Psoas muscle (tissue), 7 donors: ENCODE measurements at regions not wholly inside any gene's neighbourhood (a gene's known extent, or its start where the extent isn't known, plus 50 kb on each side); places are given as distances from the start of the nearest gene placed in this dataset.

ENCODE experiments used
- ATAC-seq, 4 donors: fragments of 200-7000 bp; cut with Tn5 transposase; one replicate each; pipeline ENCODE4 v1.9.1; 2020; ENCODE audit warnings: moderate library complexity in 3 of 4, mild to moderate bottlenecking in 2 of 4
- DNase-seq, 2 donors: peaks; one replicate each; pipeline ENCODE4 v3.0.0-alpha.2; 2020
- H3K27ac ChIP-seq: fragments of 200-600 bp; one replicate; pipeline ENCODE4 v1.8.0; 2022
- H3K27me3 ChIP-seq, 3 donors: fragments of 200-600 bp in 1 of 3; one replicate each; pipeline versions ENCODE4 v1.6.1 to v1.8.0; 2013 to 2022; ENCODE audit warnings: low read length in 2 of 3, mild to moderate bottlenecking in 2 of 3, moderate library complexity in 1 of 3; ENCODE audit not compliant: insufficient read depth in 3 of 3
- H3K36me3 ChIP-seq, 2 donors: fragments of 200-600 bp in 1 of 2; one replicate each; pipeline versions ENCODE4 v1.6.1 to v1.8.0; 2013 to 2022; ENCODE audit warnings: low read depth in 1 of 2, mild to moderate bottlenecking in 1 of 2, moderate library complexity in 1 of 2; ENCODE audit not compliant: insufficient read depth in 1 of 2
- H3K4me1 ChIP-seq: fragments of 200-600 bp; one replicate; pipeline ENCODE4 v1.8.0; 2022
- H3K4me3 ChIP-seq: fragments of 200-600 bp; one replicate; pipeline ENCODE4 v1.8.0; 2022; ENCODE audit warnings: mild to moderate bottlenecking
- H3K9me3 ChIP-seq: fragments of 200-600 bp; one replicate; pipeline ENCODE4 v1.8.0; 2022
- CTCF ChIP-seq: fragments of 200-600 bp; IDR thresholded peaks from one replicate; pipeline ENCODE4 v1.8.0; 2022; ENCODE audit warnings: antibody characterized with exemption
- WGBS, 3 donors: extraction: QIAGEN DNeasy Blood & Tissue Kit; methylation state at CpG; one replicate each; pipeline versions ENCODE4 v1.1.6 to v1.1.7; 2013; 5-methylcytosine and 5-hydroxymethylcytosine counted together
- intact Hi-C, 2 donors: fragments of 100-400 bp; cut with DNase I; formaldehyde crosslinking; loops; one replicate each; pipeline versions ENCODE4 v1.11.0 to v1.14.2; 2022
- donor health status: healthy with polysubstance abuse.
- donor health status: DM: no; HTN: no; CAD: no; lungs with moderate emphysema.
- donor health status: Bipolar disorder and iron deficiency.
- donor health status: healthy.
- donor health status: DM: yes; HTN: yes; CAD: no.
- donor health status: DM: no; HTN: no; CAD: no.
- donor health status: DM: yes; HTN: yes; CAD: no.

GRCh38 chr19:31058676-31059340 lies 290.4 kb downstream of the TSHZ3 start:
- H3K9me3 ChIP-seq, result no peaks in the 10 kb centered on the region
- H3K36me3 ChIP-seq, result no peaks in the 10 kb centered on the region
- no peak for DNase-seq
- intact Hi-C loops, result no loop called here
- H3K27ac ChIP-seq, result no peak overlapping the region
- no peaks in the 10 kb centered on the region for H3K27me3 ChIP-seq
- WGBS, 3 donors, result 68 to 71% (median 69%) methylated on average over 3 of the region's 3 CpGs
- TF ChIP-seq CTCF, result no peak
- H3K4me1 ChIP-seq, result no peaks in the 10 kb centered on the region
- no peak overlapping the region for H3K4me3 ChIP-seq
- no peak for ATAC-seq

GRCh38 chr19:31057476-31057875 lies 291.8 kb downstream of the TSHZ3 start:
- 39 to 55% (median 45%) methylated on average over 2 of the region's 2 CpGs for WGBS, 3 donors
- intact Hi-C loops, result no loop called here
- Histone ChIP-seq H3K4me1 (no peaks in the 10 kb centered on the region), H3K9me3 (no peaks in the 10 kb centered on the region), H3K27me3 (no peaks in the 10 kb centered on the region), H3K4me3 (no peak overlapping the region), H3K27ac (no peak overlapping the region), H3K36me3 (no peaks in the 10 kb centered on the region)
- ATAC-seq (no peak), DNase-seq (no peak)
- no peak for TF ChIP-seq CTCF

GRCh38 chr19:31055454-31055853 lies 293.8 kb downstream of the TSHZ3 start:
- no peak for TF ChIP-seq CTCF
- intact Hi-C loops, result loop anchor here in 1 of 2 donors (1.0 kb wide), 1 partner anchor 31 kb away; no protein-coding TSS in a partner anchor
- DNase-seq (no peak), ATAC-seq (no peak)
- H3K27me3 ChIP-seq, result no peaks in the 10 kb centered on the region
- no peaks in the 10 kb centered on the region for H3K4me1 ChIP-seq
- no peaks in the 10 kb centered on the region for H3K9me3 ChIP-seq
- H3K27ac ChIP-seq, result no peak overlapping the region
- no peaks in the 10 kb centered on the region for H3K36me3 ChIP-seq
- H3K4me3 ChIP-seq, result no peak overlapping the region

- peak in 1 of 4 donors; percentile 37 for ATAC-seq
- intact Hi-C loops, result no loop called here
- WGBS, 3 donors, result 35 to 39% (median 37%) methylated on average over 3 of the region's 3 CpGs
Observed at GRCh38 chr19:31054430-31054829, 294.8 kb downstream of the TSHZ3 start.

More at GRCh38 chr19:31054430-31054829, 294.8 kb downstream of the TSHZ3 start:
- no peak for DNase-seq
- no peak overlapping the region for H3K27ac ChIP-seq
- peak; percentile 16 for TF ChIP-seq CTCF
- H3K36me3 ChIP-seq, result no peaks in the 10 kb centered on the region
- no peaks in the 10 kb centered on the region for H3K27me3 ChIP-seq
- H3K4me3 ChIP-seq, result no peak overlapping the region
- no peaks in the 10 kb centered on the region for H3K4me1 ChIP-seq
- H3K9me3 ChIP-seq, result no peaks in the 10 kb centered on the region
